SU-DHL-6 (cell line): ENCODE measurements at regions not wholly inside any gene's neighbourhood (a gene's known extent, or its start where the extent isn't known, plus 50 kb on each side); places are given as distances from the start of the nearest gene placed in this dataset.

Experiments used
- CTCF ChIP-seq: fragments of 200-600 bp; sonication (generic); IDR thresholded peaks from one replicate; pipeline ENCODE4 v1.5.1; 2017; ENCODE audit warnings: antibody characterized with exemption, mild to moderate bottlenecking, low read length, moderate library complexity; ENCODE audit not compliant: insufficient read depth, poor library complexity, severe bottlenecking
- EZH2phosphoT487 ChIP-seq: fragments of 200-600 bp; sonication (generic), shearing (Covaris generic); conservative IDR thresholded peaks from 2 replicates; pipeline ENCODE4 v1.6.1; 2018; ENCODE audit warnings: mild to moderate bottlenecking, antibody characterized with exemption, low read length, moderate library complexity, mixed read lengths

- TF ChIP-seq CTCF (no peak), EZH2phosphoT487 (no peak)
Observed at GRCh38 chr16:86431540-86431939, 78.8 kb upstream of the FOXF1 start.
